Erythroblast (primary cell): ENCODE measurements at regions not wholly inside any gene's neighbourhood (a gene's known extent, or its start where the extent isn't known, plus 50 kb on each side); places are given as distances from the start of the nearest gene placed in this dataset.

Source experiments
- DNase-seq, 2 experiments: peaks; one replicate each; lab custom pipeline; 2025; lab: John Stamatoyannopoulos, UW
- GATA1 ChIP-seq: IDR thresholded peaks from 2 replicates; pipeline ENCODE4 v1.6.1; 2011; ENCODE audit warnings: low read depth, mild to moderate bottlenecking, control low read depth, low read length, moderate library complexity
- POLR2A ChIP-seq: IDR thresholded peaks from 2 replicates; pipeline ENCODE4 v1.6.1; 2011; ENCODE audit warnings: mild to moderate bottlenecking, low read length

DNA sequence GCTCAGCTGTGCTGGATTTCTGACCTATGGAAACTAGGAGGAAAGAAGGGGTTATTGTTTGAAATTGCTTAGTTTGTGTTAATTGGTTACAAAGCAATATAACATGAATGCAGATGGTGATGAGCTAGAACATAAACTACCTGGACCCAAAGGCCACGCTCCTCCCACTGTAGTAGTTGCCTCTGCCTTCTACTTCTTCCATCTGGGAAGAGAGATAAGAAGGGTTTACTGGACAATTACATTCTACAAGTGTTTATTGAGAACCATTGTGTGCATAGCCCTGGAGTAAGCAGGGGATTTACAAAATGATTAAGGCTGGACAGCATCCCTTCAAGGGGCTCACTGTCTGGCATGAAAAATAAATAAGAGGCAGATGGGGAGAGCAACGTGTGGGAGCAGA lies 355.3 kb upstream of the TRPC7 start:
- no peak for DNase-seq
- TF ChIP-seq GATA1 (no peak), POLR2A (no peak)

DNA sequence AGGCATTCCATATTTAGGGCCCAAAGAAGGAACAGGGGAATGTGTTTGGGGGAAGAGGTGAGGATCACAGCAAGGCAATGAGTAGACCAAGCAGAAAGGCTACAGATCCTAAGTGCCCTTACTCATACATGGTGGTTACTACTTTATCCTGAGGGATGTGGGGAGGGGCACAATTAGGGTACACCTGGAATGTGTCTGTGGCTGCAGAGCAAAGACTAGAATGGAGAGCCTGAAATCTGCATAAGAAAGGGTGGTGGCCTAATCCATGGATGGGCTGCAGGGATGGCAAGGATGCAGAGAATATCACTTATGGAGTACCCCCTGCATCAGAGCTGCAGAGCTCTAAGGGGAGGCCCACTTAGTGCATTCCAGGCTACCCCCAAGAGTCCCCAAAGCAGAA lies 352.6 kb upstream of the TRPC7 start:
- no peak for TF ChIP-seq GATA1
- TF ChIP-seq POLR2A, result no peak

GRCh38 chr5:136714286-136714685 lies 348.9 kb upstream of the TRPC7 start:
- TF ChIP-seq POLR2A (no peak), GATA1 (no peak)
- DNase-seq, result no peak

More for the DNA sequence above, 352.6 kb upstream of the TRPC7 start:
- DNase-seq, result no peak

GRCh38 chr5:136712628-136713027 lies 347.3 kb upstream of the TRPC7 start:
- TF ChIP-seq POLR2A (no peak), GATA1 (no peak)
- DNase-seq, result no peak

- DNase-seq, result no peak
- TF ChIP-seq POLR2A, result no peak
- TF ChIP-seq GATA1, result no peak
Measured at GRCh38 chr5:136710834-136711233, 345.5 kb upstream of the TRPC7 start.

DNA sequence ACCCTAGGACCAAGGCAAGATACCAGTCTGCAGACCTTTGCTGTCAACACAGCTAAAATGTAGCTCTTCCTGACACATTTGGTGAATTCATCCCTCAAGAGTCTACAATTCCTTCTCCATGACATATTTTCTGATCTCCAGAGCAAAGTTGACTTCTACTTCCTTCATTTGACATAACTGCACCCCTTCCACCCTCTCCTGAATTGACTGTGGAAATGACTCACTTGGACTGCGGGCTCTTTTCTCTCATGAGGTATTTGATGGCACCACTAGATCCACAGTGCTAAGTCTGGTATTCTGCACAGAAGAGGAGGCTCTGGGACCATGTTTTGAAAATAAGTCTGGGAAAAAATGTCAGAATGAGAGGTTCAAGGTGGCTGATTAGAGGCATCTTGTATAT lies 338.4 kb upstream of the TRPC7 start:
- no peak for DNase-seq
- no peak for TF ChIP-seq GATA1

DNA sequence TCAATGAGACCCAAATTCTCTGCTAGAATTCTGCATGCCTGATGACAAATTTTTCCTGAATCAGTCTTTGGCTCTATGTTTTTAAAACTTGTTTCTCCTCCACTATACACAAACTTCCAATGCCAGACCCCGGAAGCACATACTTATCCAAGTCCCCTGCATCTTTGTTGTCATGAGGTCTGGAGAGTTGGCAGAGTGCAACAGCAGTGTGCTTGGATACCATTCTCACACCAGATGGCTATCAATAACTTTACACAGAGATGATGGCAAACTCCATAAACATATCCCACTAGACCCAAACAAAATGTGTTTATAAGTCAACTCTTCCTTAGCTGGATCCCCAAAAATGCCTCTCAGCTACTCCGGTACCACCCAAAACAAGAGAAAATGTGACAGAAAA lies 337.7 kb upstream of the TRPC7 start:
- DNase-seq, result no peak
- TF ChIP-seq POLR2A, result no peak
- no peak for TF ChIP-seq GATA1

GRCh38 chr5:136701191-136701590 lies 335.8 kb upstream of the TRPC7 start:
- DNase-seq, result no peak
- no peak for TF ChIP-seq POLR2A
- no peak for TF ChIP-seq GATA1

DNA sequence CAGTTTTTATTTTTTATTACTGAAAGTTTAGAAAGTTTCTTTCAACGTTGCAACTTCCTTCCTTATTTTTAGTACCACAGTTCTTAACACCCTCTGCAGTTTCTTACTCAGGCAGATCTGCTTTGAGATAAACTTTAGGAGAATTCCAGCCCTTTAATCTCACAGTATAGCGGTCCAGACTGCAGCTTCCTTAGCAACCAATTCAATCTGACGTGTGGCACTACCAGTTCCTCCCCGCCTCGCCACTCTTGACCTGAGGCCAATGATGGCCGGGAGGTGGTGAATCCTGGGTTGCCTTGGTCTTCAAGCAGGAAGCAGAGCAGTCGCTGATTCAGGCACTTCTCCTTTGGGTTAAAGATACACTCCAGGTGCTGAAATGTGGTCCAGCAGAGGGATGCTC lies 334.3 kb upstream of the TRPC7 start:
- DNase-seq, result no peak
- TF ChIP-seq POLR2A (no peak), GATA1 (no peak)

DNA sequence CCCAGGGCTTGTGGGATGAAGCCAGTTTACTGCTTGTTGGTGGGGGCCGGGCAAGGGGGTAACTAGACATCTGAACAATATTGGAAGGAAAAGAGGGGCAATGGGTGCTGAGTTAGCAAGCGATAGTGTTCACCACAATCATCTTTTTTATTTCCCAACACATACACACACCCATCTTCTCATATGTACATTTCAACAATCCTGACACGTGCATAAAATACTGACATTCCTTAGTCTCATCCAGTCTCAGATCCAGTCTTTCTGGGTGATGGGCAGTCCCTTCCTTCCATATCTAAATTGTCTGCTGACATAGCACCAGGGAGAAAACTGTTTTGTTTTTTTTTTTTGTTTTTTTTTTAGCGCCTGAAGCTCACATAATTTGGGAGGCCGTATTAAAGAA lies 333.6 kb upstream of the TRPC7 start:
- no peak for TF ChIP-seq POLR2A
- no peak for TF ChIP-seq GATA1
- DNase-seq, result no peak

- no peak for TF ChIP-seq POLR2A
- TF ChIP-seq GATA1, result no peak
- DNase-seq, result no peak
Measured at GRCh38 chr5:136694258-136694657, 328.9 kb upstream of the TRPC7 start.

DNA sequence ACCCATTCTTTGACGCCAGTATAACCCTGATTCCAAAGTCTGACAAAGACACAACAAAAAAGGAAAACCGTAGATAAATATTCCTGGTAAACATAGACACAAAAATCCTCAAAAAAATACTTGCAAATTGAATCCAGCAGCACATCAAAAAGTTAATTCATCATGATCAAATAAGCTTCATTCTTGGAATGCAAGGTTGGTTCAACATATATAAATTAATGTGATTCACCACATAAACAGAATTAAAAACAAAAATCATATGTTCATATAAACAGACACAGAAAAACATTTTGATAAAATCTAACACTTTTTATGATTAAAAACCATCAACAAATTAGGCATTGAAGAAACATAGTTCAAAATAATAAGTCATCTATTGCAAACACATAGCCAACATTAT lies 324.2 kb upstream of the TRPC7 start:
- TF ChIP-seq GATA1 (no peak), POLR2A (no peak)
- no peak for DNase-seq

DNA sequence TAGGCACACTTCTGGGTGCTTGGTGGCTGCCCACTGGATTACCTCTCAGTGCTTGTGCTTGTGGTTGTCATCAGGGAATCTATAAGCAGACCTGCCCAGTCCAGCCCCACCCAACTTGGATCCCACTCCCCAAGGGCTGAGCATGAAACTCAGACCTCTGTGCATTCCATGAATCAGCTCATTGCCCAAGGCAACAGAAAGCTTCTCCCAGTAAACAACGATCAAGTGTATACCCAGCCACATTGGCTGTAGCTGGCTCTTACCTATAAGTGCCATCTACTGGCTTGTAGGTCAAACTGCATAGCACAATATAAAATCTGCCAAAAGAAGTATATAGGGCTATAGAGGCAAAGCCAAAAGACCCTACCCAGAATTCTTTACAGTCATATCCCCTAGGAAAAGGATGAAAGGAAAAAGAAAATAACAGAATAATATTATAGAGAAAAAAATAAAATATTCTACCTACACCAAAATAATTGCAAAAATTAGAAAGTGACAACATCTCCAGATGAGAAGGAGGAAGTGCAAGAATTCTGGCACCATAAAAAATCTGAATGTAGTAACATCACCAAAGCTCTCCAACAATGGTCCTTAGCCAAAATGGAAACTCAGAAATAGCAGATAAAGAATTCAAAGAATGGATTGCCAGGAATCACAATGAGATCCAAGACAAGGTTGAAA lies 321.0 kb upstream of the TRPC7 start:
- TF ChIP-seq GATA1, result no peak
- no peak for TF ChIP-seq POLR2A
- DNase-seq, result no peak

DNA sequence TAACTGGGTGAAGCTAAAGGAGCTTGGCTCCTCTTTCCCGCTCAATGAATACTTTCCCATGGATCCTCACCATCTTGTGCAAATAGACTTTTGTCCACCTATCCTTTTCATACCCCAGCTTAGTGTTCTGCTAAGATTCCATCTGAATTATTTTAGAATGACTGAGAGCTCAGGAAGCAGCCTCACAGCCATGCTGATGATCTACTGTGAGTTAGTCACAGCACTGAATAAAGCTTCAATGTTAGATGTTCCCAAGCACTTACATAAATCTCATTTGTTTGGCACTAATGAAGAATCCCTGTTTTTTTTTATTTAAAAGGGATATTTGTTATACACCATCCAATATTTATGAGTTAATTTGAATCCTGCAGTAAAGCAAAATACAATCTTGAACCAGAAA lies 317.6 kb upstream of the TRPC7 start:
- TF ChIP-seq GATA1 (no peak), POLR2A (no peak)
- DNase-seq, result no peak

GRCh38 chr5:136679233-136679632 lies 313.9 kb upstream of the TRPC7 start:
- TF ChIP-seq GATA1 (no peak), POLR2A (no peak)
- peak; percentile 3 to 31 for DNase-seq

DNA sequence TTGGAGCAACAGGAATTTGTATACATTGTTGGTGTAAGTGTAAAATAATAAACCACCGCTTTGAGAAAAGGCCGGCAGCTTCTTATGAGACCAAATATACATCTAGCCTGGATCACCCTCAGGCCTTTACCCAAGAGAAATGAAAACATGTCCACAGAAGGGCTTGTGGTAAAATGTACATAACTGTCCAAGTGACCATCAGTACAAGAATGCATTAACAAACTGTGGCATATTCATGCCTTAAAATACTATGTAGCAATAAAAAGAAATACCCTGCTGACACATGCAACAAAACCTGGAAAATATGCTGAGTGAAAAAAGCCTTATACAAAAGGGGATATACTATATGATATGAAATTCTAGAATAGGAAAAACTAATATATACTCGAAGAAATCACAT lies 311.9 kb upstream of the TRPC7 start:
- TF ChIP-seq POLR2A, result no peak
- no peak for TF ChIP-seq GATA1
- DNase-seq, result no peak
